Gastrocnemius medialis (tissue), 4 donors: ENCODE measurements at regions not wholly inside any gene's neighbourhood (a gene's known extent, or its start where the extent isn't known, plus 50 kb on each side); places are given as distances from the start of the nearest gene placed in this dataset.

Source experiments
- POLR2A ChIP-seq, 2 donors: fragments of 450-650 bp; IDR thresholded peaks; one replicate each; pipeline ENCODE4 v1.6.1; 2017; ENCODE audit warnings: antibody characterized with exemption in 2 of 2, mild to moderate bottlenecking in 2 of 2, moderate library complexity in 2 of 2
- TF ChIP-seq, protein P1 (sequence below), 5 experiments: fragments of 450-650 bp in 3 of 5; fragments of 200-600 bp in 2 of 5; sonication (generic) in 2 of 5; IDR thresholded peaks in 4 of 5; conservative IDR thresholded peaks in 1 of 5; 1 replicate in 4 of 5; 2 replicates in 1 of 5; pipeline ENCODE4 v1.5.1; 2016 to 2019; ENCODE audit warnings: antibody characterized with exemption in 5 of 5, mild to moderate bottlenecking in 3 of 5, moderate library complexity in 3 of 5

DNA sequence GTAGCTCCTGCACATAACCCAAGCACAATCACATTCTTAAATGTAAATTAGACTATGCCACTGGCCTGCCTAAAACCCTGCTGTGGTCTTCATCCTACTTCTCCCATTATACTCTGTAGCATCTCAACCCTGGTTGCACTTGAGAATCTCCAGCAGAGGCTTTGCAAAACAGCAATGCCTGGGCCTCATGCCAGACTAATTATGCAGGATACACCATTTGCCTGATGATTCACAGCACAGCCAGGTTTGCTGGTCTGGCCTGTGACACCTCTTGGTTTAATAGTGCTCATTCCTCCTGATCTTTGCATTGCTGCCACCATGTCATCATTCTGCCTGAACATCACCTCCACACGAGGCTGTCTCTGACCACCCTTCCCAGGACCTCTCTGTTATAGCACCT is 491.9 kb upstream of the TOM1L1 start:
- no peak for TF ChIP-seq POLR2A (IDR thresholded peaks at IDR 0.05)
- TF ChIP-seq, protein P1, sequence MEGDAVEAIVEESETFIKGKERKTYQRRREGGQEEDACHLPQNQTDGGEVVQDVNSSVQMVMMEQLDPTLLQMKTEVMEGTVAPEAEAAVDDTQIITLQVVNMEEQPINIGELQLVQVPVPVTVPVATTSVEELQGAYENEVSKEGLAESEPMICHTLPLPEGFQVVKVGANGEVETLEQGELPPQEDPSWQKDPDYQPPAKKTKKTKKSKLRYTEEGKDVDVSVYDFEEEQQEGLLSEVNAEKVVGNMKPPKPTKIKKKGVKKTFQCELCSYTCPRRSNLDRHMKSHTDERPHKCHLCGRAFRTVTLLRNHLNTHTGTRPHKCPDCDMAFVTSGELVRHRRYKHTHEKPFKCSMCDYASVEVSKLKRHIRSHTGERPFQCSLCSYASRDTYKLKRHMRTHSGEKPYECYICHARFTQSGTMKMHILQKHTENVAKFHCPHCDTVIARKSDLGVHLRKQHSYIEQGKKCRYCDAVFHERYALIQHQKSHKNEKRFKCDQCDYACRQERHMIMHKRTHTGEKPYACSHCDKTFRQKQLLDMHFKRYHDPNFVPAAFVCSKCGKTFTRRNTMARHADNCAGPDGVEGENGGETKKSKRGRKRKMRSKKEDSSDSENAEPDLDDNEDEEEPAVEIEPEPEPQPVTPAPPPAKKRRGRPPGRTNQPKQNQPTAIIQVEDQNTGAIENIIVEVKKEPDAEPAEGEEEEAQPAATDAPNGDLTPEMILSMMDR (IDR thresholded peaks at IDR 0.05 in 4 of 5, conservative IDR thresholded peaks at IDR 0.05 in 1 of 5), result no peak
